GM18502 (cell line): ENCODE measurements at regions not wholly inside any gene's neighbourhood (a gene's known extent, or its start where the extent isn't known, plus 50 kb on each side); places are given as distances from the start of the nearest gene placed in this dataset.

Source experiments
- ATAC-seq: cut with Tn5 transposase; IDR thresholded peaks from one replicate; pipeline ENCODE4 v1.9.1; 2021; ENCODE audit warnings: mild to moderate bottlenecking; ENCODE audit not compliant: unreplicated experiment, poor library complexity

DNA sequence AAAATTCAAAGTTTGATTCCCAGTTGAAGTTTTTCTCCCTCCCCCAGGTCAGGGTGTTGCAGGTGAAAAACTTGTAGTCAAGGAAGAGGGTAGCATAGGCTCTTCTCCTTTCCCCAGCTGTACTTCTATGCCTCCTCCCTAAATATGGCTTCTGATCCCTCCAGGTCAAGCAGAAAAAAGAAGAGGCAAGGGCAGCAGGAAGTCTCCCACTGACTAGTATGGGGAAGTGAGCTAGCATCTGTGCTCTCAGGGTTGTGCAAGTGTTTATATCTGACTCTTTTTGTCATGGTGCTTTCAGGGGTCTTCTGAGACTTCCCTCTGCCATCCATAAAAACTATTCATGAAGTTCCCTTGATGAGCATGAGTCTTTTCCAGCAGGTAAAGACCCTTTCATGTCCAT, 76.0 kb downstream of the ATPSCKMT start:
- ATAC-seq: peak; percentile 44

DNA sequence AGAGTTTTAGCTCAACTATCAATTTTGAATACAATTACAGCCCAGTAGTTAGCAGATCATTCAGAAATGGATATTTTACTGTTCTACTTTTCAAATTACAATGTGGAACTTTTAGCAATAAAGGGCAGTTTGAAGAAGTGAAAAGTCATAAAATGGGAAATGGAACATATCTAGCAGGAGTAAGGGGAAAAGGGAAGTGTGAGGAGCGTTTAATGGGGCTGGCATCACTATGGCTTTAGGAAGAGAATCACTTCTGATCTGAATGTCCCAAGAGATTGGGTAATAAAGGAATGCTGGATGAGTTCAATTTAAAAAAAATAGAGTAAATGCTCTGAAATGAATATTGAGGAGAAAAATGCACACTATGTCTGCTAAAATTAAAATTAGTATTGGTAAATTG, 77.4 kb downstream of the ATPSCKMT start:
- no peak for ATAC-seq

DNA sequence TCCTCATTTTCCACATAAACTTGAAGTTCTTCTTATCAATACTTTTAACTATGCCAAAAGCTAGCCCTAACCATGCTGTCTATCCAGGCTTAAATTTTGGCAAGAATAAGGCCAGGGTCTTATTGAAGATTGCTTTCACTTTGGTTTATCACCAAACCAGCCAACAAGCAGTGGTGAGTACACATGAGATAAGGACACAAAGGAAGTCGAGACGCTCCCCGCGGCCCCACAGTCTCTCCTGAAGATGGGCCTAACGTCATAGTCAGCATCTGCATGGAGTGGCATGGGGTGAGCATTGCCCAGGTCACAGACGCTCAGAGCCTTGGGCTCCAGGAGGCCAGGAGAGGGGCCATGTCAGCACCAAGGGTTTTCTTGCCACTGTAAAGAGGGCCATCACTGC, 80.3 kb downstream of the ATPSCKMT start:
- no peak for ATAC-seq

GRCh38 chr5:10168254-10168653, 81.4 kb downstream of the ATPSCKMT start:
- ATAC-seq: no peak

- no peak for ATAC-seq
Observed at GRCh38 chr5:10167806-10168205, 81.9 kb downstream of the ATPSCKMT start.

- ATAC-seq: no peak
Observed at GRCh38 chr5:10166392-10166791, 83.3 kb downstream of the ATPSCKMT start.

DNA sequence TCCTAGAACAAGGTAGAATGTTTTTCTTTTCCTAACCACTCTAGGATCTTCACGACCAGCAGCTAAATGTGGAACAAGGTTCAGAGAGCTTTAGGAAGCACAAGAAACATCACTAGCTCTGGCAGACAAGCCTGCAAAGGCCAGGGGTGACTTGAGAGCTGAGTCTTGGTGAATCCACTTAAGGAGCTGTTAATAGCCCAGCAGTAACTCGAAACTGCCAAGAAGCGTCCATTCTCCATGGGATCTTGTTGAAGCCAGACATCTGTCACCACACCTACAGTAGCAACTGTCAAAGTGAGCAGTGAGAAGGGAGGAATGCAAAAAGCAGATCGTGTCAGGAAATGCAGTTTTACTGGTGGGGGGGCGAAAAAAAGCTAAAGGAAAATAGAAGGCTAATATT, 87.2 kb downstream of the ATPSCKMT start:
- no peak for ATAC-seq

- ATAC-seq: no peak
Observed at GRCh38 chr5:10161778-10162177, 87.9 kb downstream of the ATPSCKMT start.

- no peak for ATAC-seq
Observed at GRCh38 chr5:10160241-10160640, 89.4 kb downstream of the ATPSCKMT start.

DNA sequence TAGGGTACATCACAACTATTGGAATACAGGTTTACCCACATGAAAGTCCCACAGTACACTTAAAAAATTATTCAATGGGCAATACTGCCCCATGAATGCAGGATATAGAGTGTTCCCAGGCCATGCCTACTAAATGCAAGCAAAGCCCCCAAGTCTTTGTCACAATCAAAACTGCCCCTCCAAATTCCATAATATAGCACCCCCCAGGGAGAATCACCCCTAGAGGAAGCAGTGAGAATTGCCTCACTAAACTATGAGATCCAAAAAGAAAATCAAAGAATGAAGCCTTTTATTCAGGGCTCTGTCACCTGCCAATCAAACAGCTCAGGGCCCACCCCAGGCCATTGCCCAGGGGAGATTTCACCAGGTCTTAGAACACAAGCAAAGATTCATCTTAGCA, 90.8 kb downstream of the ATPSCKMT start:
- ATAC-seq: no peak

DNA sequence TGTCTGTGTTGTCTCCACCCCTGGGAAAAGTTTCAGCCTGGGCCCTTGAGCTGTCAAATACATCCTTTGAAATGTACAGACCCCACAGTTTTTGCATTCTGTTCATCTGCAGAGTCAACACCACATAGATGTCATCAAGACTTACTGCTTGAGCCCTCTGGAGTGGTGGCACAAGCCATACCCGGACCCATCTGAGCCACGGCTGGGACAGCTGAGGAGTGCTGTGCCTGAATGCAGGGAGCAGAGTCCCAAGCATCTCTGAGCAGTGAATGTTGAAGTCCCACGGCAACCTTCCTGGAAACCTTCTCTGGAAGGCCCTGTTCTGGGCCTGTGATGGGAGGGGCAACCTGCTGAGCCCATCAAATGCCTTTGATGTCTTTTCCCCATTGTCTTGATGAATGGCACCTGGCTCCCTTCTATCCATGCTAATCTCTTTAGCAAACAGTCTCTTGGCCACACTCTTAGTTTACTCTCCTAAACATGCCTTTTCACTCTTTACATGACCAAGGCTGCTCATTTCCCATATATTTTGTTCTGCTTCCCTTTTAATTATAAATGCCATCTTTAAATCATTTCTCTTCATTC, 92.5 kb downstream of the ATPSCKMT start:
- ATAC-seq: no peak

DNA sequence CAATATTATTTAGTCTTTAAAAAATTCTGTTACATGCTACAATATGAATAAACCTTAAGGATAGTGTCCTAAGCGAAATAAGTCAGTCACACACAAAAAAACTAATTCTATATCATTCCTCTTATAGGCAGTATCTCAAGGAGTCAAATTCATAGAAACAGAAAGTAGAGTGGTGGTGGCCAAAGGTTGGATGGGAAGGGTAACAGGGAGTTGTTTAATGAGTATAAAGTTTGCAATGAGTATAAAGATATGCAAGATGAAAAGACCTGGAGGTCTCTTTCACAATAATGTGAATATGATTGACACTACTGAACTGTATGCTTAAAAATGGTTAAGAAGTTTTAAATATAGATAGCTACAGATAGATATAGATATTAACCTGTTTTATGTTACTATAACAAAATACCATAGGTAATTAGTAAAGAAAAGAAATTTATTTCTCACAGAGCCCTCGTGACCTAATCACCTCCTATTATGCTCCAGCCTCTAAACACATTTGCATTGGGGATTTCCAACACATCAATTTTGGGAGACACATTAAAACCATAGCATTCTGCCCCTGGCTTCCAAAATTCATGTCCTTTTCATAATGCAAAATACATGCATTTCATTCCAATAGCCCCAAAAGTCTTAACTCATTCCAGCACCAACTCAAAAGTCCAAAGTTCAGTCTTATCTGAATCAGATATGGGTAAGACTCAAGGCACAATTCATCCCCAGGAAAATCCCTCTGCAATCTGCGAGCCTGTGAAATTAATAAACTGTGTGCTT, 93.6 kb downstream of the ATPSCKMT start:
- no peak for ATAC-seq

DNA sequence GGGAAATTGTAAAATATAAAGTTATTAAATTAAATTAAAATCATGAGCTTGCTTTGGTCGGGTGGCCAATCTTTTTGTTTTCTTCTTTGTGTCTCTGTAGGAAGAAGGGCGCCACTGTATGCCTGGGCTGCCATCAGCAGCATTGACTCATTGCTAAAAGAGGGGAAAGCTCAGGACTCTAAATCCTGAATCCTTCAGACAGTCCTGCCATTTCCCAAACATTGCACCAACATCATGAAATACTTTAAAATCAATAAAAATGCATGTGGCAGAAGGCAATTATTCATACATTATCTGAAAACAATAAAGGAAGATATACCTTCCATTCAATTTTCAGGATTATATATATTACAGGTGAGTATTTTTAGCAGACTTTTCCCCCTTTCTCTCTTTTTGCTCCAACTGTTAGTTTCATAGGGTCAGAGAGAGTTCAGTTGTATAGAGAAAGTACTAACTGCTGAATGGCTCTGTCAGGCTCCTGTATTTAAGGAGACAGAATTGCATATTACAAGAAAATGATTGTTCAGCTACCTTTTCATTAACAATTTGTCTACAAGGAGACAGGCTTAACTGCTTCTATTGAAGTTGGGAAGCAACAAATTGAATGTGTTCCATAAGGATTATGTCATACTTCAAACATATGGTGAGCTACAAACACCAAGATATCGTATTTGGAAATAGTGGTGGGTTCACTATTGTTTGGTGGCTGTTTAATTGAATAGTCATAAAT, 95.7 kb downstream of the ATPSCKMT start:
- ATAC-seq: no peak

DNA sequence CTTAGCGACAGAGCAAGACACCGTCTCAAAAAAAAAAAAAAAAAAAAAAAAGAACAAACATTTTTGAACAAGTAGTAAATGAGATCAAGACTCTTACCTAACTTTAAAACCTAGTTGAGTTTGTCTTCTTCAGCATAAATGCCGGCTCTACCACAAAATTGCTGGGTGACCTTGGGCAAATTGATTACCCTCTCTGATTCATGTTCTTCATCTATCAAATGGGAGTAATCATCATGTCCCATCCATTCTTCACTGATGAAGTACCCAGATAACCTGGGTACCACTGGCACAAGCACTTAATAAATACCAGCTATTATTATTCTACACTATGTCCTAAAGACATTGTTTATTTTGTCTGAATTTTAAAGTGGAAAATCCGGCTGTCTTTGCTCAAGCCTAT, 96.3 kb downstream of the ATPSCKMT start:
- ATAC-seq: no peak

DNA sequence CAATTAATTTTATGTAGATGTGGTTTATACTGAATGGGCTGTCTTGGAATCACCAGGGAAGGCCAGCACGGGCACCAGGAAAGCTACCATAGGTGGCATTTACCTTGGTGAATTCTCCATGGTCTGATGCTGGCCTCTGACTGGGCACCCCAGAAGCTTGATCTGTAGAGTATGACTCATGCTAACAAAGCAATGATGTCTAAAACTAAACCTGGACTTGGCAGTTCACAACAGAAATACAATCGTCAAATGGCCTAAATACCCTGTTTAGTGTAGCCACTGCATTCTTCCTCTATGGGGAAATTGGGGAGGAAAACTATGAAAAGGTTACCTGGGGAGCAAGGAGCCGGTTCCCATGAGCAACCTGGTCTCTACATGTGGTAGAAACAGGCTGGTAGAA, 98.0 kb downstream of the ATPSCKMT start:
- ATAC-seq: no peak

- no peak for ATAC-seq
Observed at GRCh38 chr5:10149911-10150310, 99.8 kb downstream of the ATPSCKMT start.

GRCh38 chr5:10145923-10146401, 103.7 kb downstream of the ATPSCKMT start:
- ATAC-seq: peak; percentile 55

DNA sequence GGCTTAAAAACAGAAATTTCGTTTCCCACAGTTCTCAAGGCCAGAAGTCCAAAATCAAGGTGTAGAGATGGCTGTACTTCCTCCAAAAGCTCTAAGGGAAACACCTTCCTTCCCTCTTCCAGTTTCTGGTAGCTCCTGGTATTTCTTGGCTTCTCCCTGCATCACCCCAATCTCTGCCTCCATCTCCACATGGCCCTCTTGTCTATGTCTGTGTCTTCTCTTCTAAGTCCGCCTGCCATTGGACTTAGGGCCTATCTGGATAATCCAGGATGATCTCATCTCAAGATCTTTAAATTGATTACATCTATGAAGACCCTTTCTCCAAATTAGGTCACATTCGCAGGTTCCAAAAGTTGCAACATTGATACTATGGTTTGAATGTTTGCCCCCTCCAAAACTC, 105.6 kb downstream of the ATPSCKMT start:
- no peak for ATAC-seq

DNA sequence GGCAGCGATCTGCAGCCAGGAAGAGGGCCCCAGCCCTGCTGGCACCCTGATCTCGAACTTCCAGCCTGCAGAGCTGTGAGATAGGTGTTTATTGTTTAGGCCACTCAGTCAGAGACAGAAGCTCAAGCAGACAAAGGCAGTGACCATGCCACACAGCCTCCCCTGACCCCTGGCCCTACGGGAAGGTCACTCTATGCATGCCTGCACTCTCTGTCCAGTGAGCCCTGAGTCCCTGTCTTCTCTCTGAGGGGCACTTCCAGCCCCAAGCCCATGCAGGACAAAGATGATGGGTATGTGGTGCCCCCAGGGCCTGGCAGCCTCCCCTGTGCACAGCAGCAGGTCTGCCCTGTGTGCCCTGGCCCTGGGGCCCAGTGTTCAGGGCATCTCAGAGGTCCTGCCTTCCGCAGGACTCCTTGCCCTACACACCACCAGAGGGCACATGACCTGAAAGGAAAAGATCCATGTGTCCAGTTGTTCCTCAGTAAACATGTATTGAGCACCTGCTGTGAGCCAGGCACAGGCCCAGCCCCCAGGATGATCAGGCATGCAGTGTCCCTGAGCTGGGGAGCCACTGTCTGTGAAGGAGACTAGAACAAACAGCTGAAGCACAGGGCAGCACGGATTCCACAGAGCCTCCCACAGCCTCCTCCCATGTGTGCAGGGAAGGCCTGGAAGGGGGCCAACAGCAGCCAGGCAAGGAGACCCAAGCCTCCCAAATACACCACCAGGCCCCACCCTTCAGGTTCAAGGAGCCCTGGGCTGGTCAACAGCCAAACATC, 109.3 kb downstream of the ATPSCKMT start:
- no peak for ATAC-seq

- ATAC-seq: no peak
Observed at GRCh38 chr5:10138395-10139057, 111.2 kb downstream of the ATPSCKMT start.
